PC-3 (cell line): ENCODE measurements at regions not wholly inside any gene's neighbourhood (a gene's known extent, or its start where the extent isn't known, plus 50 kb on each side); places are given as distances from the start of the nearest gene placed in this dataset.

Source experiments
- EZH2 ChIP-seq: fragments of 300-600 bp; sonication (generic); IDR thresholded peaks from one replicate; pipeline ENCODE4 v1.6.1; 2017; ENCODE audit warnings: antibody characterized with exemption, mild to moderate bottlenecking, low read length; ENCODE audit not compliant: unreplicated experiment
- EZH2phosphoT487 ChIP-seq: fragments of 300-600 bp; sonication (generic); IDR thresholded peaks from 2 replicates; pipeline ENCODE4 v1.6.1; 2018; ENCODE audit warnings: mild to moderate bottlenecking, antibody characterized with exemption, low read length, borderline replicate concordance
- TF ChIP-seq, protein P1 (sequence below): fragments of 300-600 bp; sonication (generic); conservative IDR thresholded peaks from 2 replicates; pipeline ENCODE4 v1.5.1; 2017; ENCODE audit warnings: antibody characterized with exemption, low read depth, mild to moderate bottlenecking, low read length

DNA sequence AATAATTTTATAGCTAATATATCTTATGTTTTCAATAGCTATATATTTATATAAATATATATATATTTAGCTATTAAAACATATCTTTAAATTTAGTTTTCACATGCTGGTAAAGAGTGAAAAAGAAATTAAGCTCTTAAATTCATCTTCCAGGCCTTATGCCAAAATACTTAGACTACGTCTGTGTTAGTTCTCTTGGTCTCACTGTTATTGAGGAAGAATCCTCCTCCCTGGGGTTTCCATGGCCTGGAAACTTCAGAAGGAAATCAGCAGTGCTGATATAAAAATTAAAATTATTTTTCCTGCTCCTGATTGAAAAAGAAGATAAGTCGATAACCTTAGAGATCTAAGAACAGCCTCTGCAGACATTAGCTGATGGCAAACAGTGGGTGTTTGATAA, 225.1 kb upstream of the LMCD1 start:
- TF ChIP-seq, protein P1, sequence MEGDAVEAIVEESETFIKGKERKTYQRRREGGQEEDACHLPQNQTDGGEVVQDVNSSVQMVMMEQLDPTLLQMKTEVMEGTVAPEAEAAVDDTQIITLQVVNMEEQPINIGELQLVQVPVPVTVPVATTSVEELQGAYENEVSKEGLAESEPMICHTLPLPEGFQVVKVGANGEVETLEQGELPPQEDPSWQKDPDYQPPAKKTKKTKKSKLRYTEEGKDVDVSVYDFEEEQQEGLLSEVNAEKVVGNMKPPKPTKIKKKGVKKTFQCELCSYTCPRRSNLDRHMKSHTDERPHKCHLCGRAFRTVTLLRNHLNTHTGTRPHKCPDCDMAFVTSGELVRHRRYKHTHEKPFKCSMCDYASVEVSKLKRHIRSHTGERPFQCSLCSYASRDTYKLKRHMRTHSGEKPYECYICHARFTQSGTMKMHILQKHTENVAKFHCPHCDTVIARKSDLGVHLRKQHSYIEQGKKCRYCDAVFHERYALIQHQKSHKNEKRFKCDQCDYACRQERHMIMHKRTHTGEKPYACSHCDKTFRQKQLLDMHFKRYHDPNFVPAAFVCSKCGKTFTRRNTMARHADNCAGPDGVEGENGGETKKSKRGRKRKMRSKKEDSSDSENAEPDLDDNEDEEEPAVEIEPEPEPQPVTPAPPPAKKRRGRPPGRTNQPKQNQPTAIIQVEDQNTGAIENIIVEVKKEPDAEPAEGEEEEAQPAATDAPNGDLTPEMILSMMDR: no peak
- TF ChIP-seq EZH2: no peak
- no peak for TF ChIP-seq EZH2phosphoT487
